ENCODE measurements at regions not wholly inside any gene's neighbourhood (a gene's known extent, or its start where the extent isn't known, plus 50 kb on each side); places are given as distances from the start of the nearest gene placed in this dataset.

DNA sequence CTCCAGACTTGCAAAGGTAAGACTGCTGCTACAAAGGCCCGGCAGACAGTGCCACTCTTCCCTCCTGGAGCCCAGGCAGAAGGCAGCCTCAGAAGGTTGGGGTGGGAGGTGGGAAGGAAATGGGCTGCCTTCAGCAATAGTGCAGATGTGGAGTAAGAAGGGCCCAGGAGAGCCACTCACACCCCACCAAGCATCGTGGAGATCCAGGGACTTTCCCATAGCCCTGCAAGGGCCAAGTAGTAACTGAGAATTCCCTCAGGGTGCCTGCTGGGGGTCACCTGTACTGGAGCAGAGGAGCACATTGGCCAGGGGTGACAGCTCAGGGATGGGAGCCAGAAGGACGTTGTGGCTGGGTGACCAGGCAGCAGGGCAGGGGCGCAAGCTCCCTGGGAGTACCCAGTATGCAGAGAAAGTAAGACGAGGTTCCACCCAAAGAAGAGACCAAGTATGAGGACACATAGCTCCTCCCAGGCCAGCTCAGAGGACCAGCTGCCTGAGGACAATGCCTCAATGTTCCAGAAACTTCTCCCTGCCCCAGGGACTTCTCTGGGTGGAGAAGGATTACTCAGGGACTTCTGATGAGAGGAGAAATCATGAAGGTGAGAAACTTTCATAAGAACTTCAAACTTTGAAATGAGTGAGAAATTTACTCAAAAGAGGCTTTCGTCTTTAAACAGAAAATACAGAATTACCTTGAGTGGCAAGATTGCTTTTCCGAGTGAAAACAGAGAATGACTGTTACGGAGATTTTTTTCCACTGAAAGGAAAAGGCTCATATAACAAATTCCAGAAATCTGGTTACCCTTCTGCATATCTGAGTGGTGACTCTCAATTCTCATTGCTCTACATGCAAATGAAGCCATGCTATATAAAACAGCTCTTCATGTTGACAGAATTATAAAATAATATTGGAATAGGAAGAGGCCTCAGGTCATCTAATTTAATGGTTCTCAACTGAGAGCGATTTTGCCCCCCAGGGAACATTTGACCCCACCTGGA is 87.9 kb upstream of the TRIO start:
- Histone ChIP-seq H2AK5ac (ENCODE audit: low read length, severe bottlenecking) (peak overlapping the region; percentile 12), H2AFZ (ENCODE audit: low read depth, low read length) (no peak overlapping the region), H3K9ac (ENCODE audit: low read length) (peak overlapping the region; percentile 5), H3K9me3 (ENCODE audit: control insufficient read depth, low read length) (no peaks in the 10 kb centered on the region), H2BK5ac (ENCODE audit: low read depth, low read length, poor library complexity, severe bottlenecking) (no peak overlapping the region), H3K18ac (ENCODE audit: low read depth in 1 of 2, low read length in 2 of 2) (peak overlapping the region; percentile 28 to 64), H3K4me3 (ENCODE audit: insufficient read depth in 1 of 2, low read depth in 1 of 2, low read length in 2 of 2) (peak overlapping the region in 1 of 2 experiments; percentile 42), H3K4me1 (ENCODE audit: control insufficient read depth, insufficient read depth, low read depth, low read length) (peaks cover 7% of the 10 kb centered on the region), H2BK120ac (ENCODE audit: low read depth, low read length) (peak overlapping the region; percentile 35), H2BK15ac (ENCODE audit: low read depth, poor library complexity, severe bottlenecking) (no peak overlapping the region), H4K91ac (ENCODE audit: low read length) (peak overlapping the region; percentile 78), H3K36me3 (ENCODE audit: control insufficient read depth in 1 of 2, insufficient read depth in 2 of 2, low read depth in 1 of 2, low read length in 2 of 2) (no peaks in the 10 kb centered on the region), H3K4me2 (ENCODE audit: low read length, poor library complexity, severe bottlenecking) (no peak overlapping the region), H3K27ac (ENCODE audit: low read length, poor library complexity, severe bottlenecking) (peak overlapping the region; percentile 16), H4K8ac (ENCODE audit: low read length) (peak overlapping the region; percentile 66), H3K4ac (ENCODE audit: low read depth in 1 of 2, low read length in 2 of 2) (peak overlapping the region in 1 of 2 experiments; percentile 34), H3K79me1 (replicated peaks; ENCODE audit: low read length, poor library complexity, severe bottlenecking) (no peaks in the 10 kb centered on the region), H3K23ac (ENCODE audit: low read length in 2 of 2) (no peak overlapping the region), H3K27me3 (ENCODE audit: control insufficient read depth in 1 of 2, insufficient read depth in 1 of 2, low read length in 2 of 2) (no peaks in the 10 kb centered on the region), H3K14ac (ENCODE audit: low read length in 2 of 2) (peak overlapping the region in 1 of 2 experiments; percentile 30), H2BK12ac (ENCODE audit: low read length in 2 of 2) (peak overlapping the region; percentile 49 to 79)
- WGBS: 76% methylated on average over 9 of the region's 9 CpGs
- DNase-seq: no peak

DNA sequence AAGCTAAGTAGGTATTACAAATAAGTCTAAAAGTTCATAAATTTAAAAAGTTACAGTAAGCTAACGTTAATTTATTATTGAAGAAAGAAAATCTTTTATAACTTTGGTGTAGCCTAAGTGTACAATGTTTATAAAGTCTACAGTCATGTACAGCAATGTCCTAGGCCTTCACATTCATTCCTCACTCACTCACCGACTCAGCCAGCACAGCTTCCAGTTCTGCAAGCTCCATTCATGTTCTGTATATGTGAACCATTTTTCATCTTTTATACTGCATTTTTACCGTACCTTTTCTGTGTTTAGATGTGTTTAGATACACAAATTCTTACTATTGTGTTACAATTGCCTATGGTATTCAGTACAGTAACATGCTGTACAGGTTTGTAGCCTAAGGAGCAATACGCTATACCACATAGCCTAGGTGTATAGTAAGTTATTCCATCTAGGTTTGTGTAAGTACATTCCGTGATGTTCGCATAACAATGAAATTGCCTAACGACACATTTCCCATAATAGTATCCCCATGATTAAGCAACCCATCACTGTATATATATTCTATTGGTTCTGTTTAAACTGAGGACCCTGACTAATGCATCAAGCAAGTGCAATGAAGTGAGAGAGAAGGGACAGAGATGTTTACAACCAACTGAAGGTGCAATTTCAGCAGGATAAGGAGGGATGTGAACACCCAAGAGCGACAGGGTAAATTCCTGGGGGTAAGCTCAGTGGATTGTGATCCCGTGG is 88.9 kb upstream of the TRIO start:
- Histone ChIP-seq H4K8ac (ENCODE audit: low read length) (no peak overlapping the region), H2BK120ac (ENCODE audit: low read depth, low read length) (no peak overlapping the region), H3K4me1 (ENCODE audit: control insufficient read depth, insufficient read depth, low read depth, low read length) (peaks cover 7% of the 10 kb centered on the region), H3K79me1 (replicated peaks; ENCODE audit: low read length, poor library complexity, severe bottlenecking) (no peaks in the 10 kb centered on the region), H2BK5ac (ENCODE audit: low read depth, low read length, poor library complexity, severe bottlenecking) (no peak overlapping the region), H4K91ac (ENCODE audit: low read length) (no peak overlapping the region), H2AK5ac (ENCODE audit: low read length, severe bottlenecking) (no peak overlapping the region), H3K4me2 (ENCODE audit: low read length, poor library complexity, severe bottlenecking) (no peak overlapping the region), H2BK15ac (ENCODE audit: low read depth, poor library complexity, severe bottlenecking) (no peak overlapping the region), H3K9me3 (ENCODE audit: control insufficient read depth, low read length) (no peaks in the 10 kb centered on the region), H3K4me3 (ENCODE audit: insufficient read depth in 1 of 2, low read depth in 1 of 2, low read length in 2 of 2) (no peak overlapping the region), H3K4ac (ENCODE audit: low read depth in 1 of 2, low read length in 2 of 2) (no peak overlapping the region), H3K27me3 (ENCODE audit: control insufficient read depth in 1 of 2, insufficient read depth in 1 of 2, low read length in 2 of 2) (no peaks in the 10 kb centered on the region), H3K36me3 (ENCODE audit: control insufficient read depth in 1 of 2, insufficient read depth in 2 of 2, low read depth in 1 of 2, low read length in 2 of 2) (no peaks in the 10 kb centered on the region), H3K14ac (ENCODE audit: low read length in 2 of 2) (no peak overlapping the region), H2BK12ac (ENCODE audit: low read length in 2 of 2) (no peak overlapping the region), H3K9ac (ENCODE audit: low read length) (no peak overlapping the region), H3K18ac (ENCODE audit: low read depth in 1 of 2, low read length in 2 of 2) (no peak overlapping the region), H3K27ac (ENCODE audit: low read length, poor library complexity, severe bottlenecking) (no peak overlapping the region), H3K23ac (ENCODE audit: low read length in 2 of 2) (no peak overlapping the region), H2AFZ (ENCODE audit: low read depth, low read length) (no peak overlapping the region)
- WGBS: 29% methylated on average over 1 of the region's 9 CpGs
- DNase-seq: peak; percentile 73

DNA sequence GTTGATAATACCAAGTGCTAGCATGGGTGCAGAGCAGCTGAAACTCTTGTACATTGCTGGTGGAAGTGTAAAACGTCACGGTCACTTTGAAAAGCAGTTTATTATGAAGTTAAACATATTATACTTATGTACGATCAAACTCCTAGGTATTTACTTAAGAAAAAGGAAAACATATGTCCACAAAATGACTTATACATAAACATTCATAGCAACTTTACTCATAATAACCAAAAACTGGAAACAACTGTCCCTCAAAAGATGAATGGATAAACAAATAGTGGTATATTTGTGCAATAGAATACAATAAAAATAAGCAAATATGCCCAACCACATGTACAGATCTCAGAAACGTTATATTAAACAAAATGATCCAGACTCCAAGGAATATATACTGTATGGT is 92.3 kb upstream of the TRIO start:
- no peak overlapping the region for H2BK5ac ChIP-seq (ENCODE audit: low read depth, low read length, poor library complexity, severe bottlenecking)
- no CpG with 5 or more reads among the region's 4 CpGs for WGBS

DNA sequence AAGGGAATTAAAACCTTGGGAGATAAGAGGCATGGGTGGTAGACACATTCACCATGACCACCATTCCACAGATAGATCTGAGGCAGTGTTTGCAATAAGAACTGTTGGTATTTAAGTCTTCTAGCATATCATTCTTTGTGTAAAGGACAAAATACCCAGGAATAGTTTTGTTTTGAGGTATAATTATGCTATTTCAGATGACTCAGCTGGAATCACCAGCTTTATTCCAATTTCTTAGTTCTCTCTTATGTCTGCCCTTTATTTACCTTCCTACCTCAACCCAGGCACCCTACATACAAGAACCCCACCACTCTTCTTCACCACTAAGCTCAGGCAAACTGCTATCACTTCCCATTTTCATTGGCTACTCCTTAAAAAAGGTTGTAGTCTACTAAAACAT is 94.7 kb upstream of the TRIO start:
- H3K14ac ChIP-seq (ENCODE audit: low read length in 2 of 2): no peak overlapping the region
- H3K23ac ChIP-seq (ENCODE audit: low read length in 2 of 2): no peak overlapping the region
- no peak overlapping the region for H4K91ac ChIP-seq (ENCODE audit: low read length)
- H2BK12ac ChIP-seq (ENCODE audit: low read length in 2 of 2): no peak overlapping the region
- no peaks in the 10 kb centered on the region for H3K27me3 ChIP-seq (ENCODE audit: control insufficient read depth in 1 of 2, insufficient read depth in 1 of 2, low read length in 2 of 2)
- H3K9me3 ChIP-seq (ENCODE audit: control insufficient read depth, low read length): no peaks in the 10 kb centered on the region
- H3K4me1 ChIP-seq (ENCODE audit: control insufficient read depth, insufficient read depth, low read depth, low read length): peaks cover 1% of the 10 kb centered on the region
- no peak for DNase-seq
- no peak overlapping the region for H2BK120ac ChIP-seq (ENCODE audit: low read depth, low read length)
- H3K4ac ChIP-seq (ENCODE audit: low read depth in 1 of 2, low read length in 2 of 2): no peak overlapping the region
- H2AK5ac ChIP-seq (ENCODE audit: low read length, severe bottlenecking): no peak overlapping the region
- no peaks in the 10 kb centered on the region for H3K79me1 ChIP-seq (replicated peaks; ENCODE audit: low read length, poor library complexity, severe bottlenecking)
- no peak overlapping the region for H4K8ac ChIP-seq (ENCODE audit: low read length)
- H2AFZ ChIP-seq (ENCODE audit: low read depth, low read length): no peak overlapping the region
- no peak overlapping the region for H3K27ac ChIP-seq (ENCODE audit: low read length, poor library complexity, severe bottlenecking)
- H3K4me3 ChIP-seq (ENCODE audit: insufficient read depth in 1 of 2, low read depth in 1 of 2, low read length in 2 of 2): no peak overlapping the region
- H3K4me2 ChIP-seq (ENCODE audit: low read length, poor library complexity, severe bottlenecking): no peak overlapping the region
- no peak overlapping the region for H3K18ac ChIP-seq (ENCODE audit: low read depth in 1 of 2, low read length in 2 of 2)
- H3K9ac ChIP-seq (ENCODE audit: low read length): no peak overlapping the region
- H2BK5ac ChIP-seq (ENCODE audit: low read depth, low read length, poor library complexity, severe bottlenecking): no peak overlapping the region
- H2BK15ac ChIP-seq (ENCODE audit: low read depth, poor library complexity, severe bottlenecking): no peak overlapping the region
- H3K36me3 ChIP-seq (ENCODE audit: control insufficient read depth in 1 of 2, insufficient read depth in 2 of 2, low read depth in 1 of 2, low read length in 2 of 2): no peaks in the 10 kb centered on the region

More for the DNA sequence above, 92.3 kb upstream of the TRIO start:
- Histone ChIP-seq H3K27me3 (ENCODE audit: control insufficient read depth in 1 of 2, insufficient read depth in 1 of 2, low read length in 2 of 2) (no peaks in the 10 kb centered on the region), H3K4ac (ENCODE audit: low read depth in 1 of 2, low read length in 2 of 2) (no peak overlapping the region), H2BK12ac (ENCODE audit: low read length in 2 of 2) (no peak overlapping the region), H2AFZ (ENCODE audit: low read depth, low read length) (no peak overlapping the region), H3K4me3 (ENCODE audit: insufficient read depth in 1 of 2, low read depth in 1 of 2, low read length in 2 of 2) (no peak overlapping the region), H3K79me1 (replicated peaks; ENCODE audit: low read length, poor library complexity, severe bottlenecking) (no peaks in the 10 kb centered on the region), H4K8ac (ENCODE audit: low read length) (no peak overlapping the region), H3K14ac (ENCODE audit: low read length in 2 of 2) (no peak overlapping the region), H3K18ac (ENCODE audit: low read depth in 1 of 2, low read length in 2 of 2) (no peak overlapping the region), H2BK120ac (ENCODE audit: low read depth, low read length) (no peak overlapping the region), H3K27ac (ENCODE audit: low read length, poor library complexity, severe bottlenecking) (no peak overlapping the region), H3K23ac (ENCODE audit: low read length in 2 of 2) (no peak overlapping the region), H4K91ac (ENCODE audit: low read length) (no peak overlapping the region), H3K4me2 (ENCODE audit: low read length, poor library complexity, severe bottlenecking) (no peak overlapping the region), H3K36me3 (ENCODE audit: control insufficient read depth in 1 of 2, insufficient read depth in 2 of 2, low read depth in 1 of 2, low read length in 2 of 2) (no peaks in the 10 kb centered on the region), H3K9ac (ENCODE audit: low read length) (no peak overlapping the region), H2AK5ac (ENCODE audit: low read length, severe bottlenecking) (no peak overlapping the region), H2BK15ac (ENCODE audit: low read depth, poor library complexity, severe bottlenecking) (no peak overlapping the region), H3K4me1 (ENCODE audit: control insufficient read depth, insufficient read depth, low read depth, low read length) (peaks cover 6% of the 10 kb centered on the region), H3K9me3 (ENCODE audit: control insufficient read depth, low read length) (no peaks in the 10 kb centered on the region)
- no peak for DNase-seq

All from mesenchymal stem cell (in vitro differentiated cells and primary cell).